ENCODE measurements at regions not wholly inside any gene's neighbourhood (a gene's known extent, or its start where the extent isn't known, plus 50 kb on each side); places are given as distances from the start of the nearest gene placed in this dataset.

DNA sequence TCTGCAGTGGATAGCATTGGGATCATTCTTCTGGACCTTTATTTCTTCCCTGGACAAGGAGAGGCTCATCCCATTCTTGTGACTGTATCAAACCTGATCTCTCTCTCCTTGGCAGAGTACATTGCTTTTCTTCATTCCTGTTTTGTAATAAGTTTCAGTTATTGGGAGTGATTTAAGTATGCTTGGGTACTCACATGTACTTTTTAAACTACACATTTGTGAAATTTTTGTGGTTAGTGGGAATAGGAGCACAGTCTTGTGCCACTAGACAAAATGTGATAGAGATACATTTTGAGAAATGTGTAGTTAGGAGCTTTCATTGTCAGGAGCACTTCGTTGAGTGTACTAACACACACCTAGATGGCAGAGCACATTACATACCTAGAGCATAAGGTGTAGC lies 262.6 kb downstream of the C3orf38 start:
- DNase-seq, result no peak

DNA sequence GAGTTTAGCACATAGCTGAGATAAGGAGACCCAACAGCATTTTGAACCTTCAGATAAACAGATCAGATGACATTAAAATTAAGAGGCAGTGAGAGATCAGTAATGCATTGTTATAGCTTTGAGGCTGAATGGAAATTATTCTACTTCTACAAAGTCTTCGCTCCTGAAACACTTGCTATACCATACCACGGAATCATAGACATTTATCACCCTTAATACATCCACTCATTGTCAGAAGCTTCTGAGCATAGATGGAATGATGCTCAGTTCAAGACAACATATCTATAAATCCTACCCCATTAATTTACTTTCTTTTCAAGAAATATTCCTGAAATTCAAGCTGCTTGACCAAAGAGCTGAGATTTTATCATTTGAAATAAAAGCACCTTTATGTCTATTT lies 266.7 kb downstream of the C3orf38 start:
- no peak for DNase-seq

DNA sequence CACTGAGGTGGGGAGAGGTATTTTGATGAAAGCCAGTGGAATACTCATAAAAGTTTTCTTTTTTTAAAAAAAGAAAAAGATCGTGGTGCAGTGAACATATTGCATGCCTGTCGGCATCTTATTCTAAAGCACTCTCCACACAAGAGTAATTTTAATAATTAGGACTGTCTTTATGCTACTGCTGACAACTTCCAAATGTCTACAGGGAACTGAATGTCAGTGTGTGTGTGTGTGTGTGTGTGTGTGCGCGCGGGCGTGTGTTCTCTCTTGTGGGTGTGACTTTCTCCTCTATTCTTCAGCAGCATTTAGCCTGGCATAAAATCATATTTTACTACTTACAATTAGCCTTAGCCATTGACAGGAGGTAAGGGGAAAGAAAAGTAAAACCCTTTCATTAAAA lies 268.5 kb downstream of the C3orf38 start:
- no peak for DNase-seq

DNA sequence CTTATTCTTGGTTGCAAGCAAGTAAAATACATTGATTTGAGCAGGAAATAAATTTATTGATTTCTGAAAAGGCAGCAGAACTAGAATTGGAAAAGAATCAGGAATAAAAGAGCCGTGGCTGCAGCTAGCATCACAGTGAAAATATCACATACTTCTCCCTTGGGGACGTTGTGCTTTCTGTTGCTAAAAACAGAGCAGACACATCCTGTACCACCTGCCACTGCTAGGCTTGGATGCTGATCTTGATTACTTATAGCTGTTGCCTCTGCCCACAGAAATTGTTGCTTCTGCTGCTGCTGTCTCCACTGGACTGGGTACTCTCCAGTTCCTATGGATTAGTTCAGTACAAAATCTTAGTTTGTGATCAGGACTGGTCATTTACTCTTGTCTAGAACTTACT lies 283.8 kb downstream of the C3orf38 start:
- DNase-seq, result peak in 2 of 3 experiments; percentile 32 to 84

DNA sequence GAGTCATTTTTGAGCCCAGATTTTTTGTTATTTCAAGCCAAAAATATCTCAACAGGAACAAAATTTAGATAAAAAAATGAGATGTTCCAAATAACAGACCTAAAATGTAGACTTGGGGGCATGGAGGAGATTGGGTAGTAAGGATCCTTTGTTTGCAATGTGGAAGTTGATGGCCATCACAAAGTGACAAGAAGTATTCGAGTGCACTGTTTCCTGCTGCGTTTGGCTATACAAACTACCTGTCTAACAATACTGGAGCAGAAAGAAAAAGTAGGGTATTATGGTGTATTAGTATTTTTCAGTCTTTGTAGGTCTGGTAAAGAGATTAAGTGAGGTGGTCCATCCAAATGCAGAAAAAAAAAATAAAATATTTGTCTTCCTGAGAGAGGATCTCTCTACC lies 284.2 kb downstream of the C3orf38 start:
- no peak for DNase-seq

DNA sequence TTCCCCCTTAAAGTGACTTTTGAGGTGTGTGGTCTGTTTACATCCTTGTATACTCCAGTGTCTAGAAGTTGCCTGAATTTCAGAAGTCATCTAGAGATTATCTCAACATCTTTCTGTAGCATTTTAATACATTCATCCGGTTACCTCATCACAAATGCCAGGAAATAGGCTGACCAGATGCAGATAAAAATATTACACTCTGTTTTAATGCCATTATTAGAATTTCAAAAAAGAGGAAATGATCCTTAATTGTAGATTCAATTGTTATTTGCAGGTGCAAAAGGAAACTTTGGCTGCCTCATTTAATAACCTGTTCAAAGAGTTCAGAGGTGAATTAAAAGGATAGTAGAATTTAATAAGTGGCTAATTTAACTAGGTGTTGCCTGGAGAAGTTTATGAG lies 290.9 kb downstream of the C3orf38 start:
- no peak for DNase-seq

DNA sequence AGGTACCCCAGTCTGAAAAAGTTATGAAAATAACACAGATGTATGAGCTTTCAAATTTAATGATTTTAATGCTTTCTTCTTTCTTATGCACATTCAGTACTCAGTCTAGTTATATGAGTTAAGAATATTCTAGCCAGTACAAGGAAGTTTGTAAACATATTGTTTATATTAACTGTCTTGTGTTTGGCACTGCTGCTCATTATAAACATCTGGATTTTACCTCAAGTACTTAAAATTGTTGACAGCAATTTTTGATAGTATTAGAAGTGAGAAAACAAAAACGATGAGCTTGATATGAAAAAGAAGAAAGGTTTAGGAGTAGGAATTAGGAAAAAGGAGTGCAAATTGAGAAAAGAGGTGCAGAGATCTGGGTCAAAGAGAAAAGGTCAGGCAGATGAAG lies 293.3 kb downstream of the C3orf38 start:
- DNase-seq, result no peak

DNA sequence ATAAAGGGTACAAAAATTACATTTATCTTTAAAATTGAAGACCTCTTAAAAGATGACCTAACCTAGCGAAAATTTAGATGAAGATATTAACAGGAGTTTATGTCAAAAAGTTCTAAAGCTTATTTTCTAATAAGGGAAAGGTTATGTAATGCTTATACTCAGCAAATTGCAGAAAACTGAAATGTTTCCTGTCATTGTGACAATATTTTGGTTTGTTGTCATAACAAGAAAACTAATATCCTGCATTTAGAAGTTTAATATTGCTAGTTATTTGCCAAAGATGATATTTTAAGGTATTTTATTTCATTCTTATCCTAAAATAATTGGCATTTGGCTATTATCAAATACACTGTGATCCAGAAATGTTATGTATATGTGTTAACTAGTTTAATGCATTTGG lies 294.5 kb downstream of the C3orf38 start:
- DNase-seq, result no peak

DNA sequence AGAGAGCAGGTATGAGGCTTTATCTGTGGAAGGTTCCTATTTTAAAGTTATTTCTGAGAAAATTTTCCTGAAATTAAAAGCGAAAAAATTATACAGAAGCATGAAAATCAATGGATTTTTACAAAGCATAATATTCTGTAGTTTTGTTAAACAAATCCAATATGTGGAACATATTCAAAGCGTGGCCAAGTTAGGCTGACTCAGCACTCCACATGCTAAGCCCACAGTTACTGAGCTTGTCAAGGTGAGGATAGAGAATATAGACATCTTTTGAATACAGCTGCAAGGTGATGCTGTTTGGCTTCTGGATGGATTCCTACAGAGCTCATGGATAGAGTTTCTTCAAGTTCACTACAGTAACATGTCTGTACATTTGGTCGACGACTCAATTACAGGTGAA lies 302.5 kb downstream of the C3orf38 start:
- DNase-seq, result no peak

DNA sequence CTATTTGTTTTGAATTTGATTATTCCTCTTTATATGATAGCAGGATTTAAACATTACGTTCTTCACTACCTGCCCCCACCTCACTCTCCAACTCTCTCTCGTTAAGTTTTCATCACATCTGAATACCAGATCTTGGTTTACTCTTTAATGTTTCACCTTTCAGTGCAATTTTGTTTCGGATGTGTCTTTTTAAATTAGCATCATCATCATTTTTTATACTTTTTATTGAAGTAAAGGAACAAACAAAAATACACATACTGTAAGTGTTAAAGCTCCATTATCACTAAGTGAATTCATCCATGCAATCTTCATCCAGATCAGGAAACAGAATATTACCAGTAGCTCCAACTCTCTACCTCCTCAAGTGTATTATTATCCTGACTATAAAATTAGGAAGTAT lies 310.6 kb downstream of the C3orf38 start:
- DNase-seq, result no peak

DNA sequence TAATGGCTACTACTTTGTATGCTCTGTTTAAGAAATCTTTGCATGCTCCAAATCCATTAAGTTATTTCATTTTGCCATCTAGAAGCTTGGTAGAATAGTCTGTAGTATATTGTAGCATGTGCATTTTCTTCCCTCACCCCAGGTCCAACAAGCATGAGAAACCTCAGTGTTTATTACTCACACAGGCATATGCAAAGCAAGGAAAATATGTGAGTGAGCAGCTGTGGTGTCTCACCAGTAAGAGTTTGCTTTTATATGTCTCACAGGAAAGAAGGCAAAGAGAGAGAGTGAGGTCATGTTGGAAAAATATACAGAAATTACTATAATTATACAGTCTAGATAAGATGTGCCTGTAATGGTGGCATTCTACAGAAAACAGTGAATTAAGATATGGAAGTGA lies 312.5 kb downstream of the C3orf38 start:
- DNase-seq, result no peak

DNA sequence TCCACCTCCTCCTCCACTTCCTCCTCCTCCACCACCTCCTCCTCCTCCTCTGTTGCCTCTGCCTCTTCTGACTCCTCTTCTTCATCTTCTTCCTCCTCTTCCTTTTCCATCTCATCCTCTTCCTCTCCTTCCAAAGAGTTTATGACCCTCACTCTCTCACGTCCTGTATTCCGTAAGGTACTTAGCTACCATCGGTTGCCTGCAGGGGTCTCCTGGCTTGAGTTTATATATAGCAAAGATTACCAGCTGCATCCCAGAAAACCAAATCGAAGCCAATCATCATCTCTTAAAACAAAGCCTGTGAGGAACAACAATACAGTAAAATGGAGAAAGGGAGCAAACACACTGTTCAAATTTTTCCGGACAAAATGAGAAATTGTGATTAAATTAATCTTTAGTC lies 317.4 kb downstream of the C3orf38 start:
- no peak for DNase-seq

DNA sequence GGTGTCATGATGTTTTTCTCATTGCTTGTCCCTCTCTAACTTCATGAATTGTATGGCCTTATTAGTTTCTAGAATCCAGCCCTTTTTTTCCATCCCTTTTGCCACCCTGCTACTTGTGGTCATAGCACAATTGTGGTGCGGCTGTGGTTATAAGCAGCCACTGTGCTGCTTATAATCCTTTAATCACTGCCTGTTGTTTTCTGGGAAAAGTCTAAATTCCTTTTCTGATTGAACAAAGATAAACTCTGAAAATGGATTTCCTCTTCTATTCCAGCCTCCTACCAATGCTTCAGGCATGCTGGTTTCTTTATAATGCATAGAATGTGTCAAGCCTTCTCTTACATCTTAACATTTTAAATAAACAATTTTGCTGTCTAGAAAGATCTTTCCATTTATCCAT lies 319.5 kb downstream of the C3orf38 start:
- DNase-seq, result no peak

DNA sequence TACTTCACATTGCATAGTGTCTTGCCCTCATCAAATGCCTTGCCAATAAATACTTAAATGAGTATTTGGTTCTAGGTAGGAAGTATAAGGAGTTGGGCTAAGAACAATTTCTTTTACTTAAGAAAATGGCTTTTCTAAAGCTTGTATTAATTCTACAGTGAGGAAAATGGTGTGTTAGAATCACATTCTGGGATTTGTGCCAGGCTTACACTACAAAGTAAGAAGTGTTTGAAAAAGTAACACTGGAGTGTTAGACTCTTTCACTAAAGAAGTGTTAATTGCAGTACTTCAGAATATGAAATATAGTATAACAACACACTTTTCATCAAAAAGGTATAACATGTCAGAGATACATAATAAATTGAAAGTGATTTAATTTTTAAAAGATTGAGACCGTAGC lies 328.7 kb downstream of the C3orf38 start:
- DNase-seq, result peak in 1 of 3 experiments; percentile 15

DNA sequence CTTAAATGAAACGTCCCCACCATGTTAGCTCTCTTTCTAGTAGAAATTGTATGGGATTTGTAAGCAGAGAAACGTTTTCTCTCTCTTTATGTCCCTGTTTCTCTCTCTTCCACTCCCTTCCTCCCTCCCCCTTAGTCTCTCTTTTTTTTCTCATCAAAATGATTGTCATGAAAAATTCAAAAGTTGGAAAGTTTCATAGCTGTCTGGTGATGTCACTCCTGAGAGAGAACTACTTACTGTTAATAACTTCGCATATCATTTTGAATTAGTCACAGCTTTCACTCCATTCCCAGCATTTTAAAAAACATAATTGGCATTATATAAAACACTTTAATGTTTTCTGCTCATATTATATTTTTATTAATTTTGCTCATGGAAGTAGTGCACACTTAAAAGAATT lies 331.1 kb downstream of the C3orf38 start:
- DNase-seq, result no peak

DNA sequence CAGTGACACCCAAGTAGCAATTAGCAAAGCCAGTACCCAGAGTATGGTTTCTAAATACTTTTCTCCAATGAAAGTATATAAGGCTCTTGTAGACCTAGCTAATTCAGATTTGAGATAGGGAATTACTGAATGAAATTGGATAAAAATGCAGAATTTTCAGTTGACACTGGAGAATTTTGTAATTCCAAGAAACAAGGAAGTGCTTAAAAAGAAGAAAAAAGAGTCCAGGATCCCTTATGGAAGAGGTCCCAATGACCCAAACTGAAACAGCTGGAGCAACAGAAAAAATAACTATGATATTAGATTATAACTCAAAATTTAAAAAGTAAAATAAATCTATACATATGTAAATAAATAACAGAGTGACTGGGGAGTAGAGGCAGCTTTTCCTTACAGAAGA lies 335.2 kb downstream of the C3orf38 start:
- DNase-seq, result no peak

DNA sequence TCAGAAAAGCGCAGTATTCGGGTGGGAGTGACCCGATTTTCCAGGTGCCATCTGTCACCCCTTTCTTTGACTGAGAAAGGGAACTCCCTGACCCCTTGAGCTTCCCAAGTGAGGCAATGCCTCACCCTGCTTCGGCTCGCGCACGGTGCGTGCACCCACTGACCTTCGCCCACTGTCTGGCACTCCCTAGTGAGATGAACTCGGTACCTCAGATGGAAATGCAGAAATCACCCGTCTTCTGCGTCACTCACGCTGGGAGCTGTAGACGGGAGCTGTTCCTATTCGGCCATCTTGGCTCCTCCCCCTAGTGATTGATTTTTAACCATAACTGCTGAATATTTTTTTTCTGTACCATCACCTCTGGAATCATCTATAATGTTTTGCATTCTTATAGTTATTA lies 359.1 kb downstream of the C3orf38 start:
- peak in 2 of 3 experiments; percentile 21 to 61 for DNase-seq

DNA sequence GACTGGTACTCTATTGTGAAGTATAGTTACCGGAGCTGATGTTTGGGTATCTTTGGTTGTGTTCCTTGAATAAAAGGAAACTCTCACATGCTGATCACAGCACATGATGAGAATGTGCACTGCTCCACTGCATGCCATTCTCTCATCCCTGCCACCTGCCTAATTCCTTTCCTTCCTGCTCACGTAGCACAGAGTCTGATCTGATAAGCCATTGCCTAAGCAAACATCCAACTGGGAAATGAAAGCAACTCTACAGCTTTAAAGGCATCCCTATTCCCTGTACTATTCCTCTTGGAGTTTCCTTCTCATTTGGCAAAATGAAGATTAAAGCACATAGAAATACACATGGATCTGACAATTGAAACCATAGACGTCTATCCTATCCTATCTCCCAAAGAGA lies 359.8 kb downstream of the C3orf38 start:
- DNase-seq, result peak in 2 of 3 experiments; percentile 18 to 50

DNA sequence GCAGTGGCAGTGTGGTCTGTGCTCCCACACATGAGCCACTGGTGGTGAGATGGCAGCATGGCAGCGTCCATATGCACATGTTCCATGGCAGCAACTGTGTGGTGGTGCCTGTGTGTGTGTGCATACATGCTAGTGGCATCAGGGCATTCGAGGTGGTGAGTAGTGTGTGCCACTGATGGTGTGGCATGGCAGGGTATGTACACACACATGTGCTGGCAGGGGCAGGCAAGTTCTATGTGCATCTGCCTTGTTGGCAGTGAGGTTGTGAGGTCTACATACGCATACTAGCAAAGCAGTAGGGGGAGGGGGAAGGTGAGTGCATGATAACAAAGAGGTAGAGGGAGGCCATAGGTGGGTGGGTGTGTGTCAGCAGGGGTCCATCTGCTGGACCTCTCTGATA lies 378.7 kb downstream of the C3orf38 start:
- DNase-seq, result no peak

DNA sequence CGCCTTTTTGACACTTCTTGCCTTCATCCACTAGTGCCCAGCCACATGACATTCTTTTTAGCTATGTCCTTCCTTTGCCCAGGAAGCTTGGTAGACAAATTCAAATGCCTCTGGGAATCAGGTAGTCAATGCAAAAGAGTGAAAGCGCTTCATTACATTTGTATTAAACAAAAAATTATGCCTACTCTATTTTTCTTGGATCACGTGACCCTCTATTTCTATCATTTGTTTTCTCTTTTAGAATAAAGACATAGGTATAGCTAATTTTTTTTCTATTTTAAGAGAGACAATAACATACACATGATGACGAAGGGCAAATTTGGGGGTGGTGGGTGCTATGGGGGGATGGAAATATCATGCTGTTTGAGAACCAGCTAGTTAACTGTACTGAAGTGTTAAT lies 384.8 kb downstream of the C3orf38 start:
- DNase-seq, result no peak

DNA sequence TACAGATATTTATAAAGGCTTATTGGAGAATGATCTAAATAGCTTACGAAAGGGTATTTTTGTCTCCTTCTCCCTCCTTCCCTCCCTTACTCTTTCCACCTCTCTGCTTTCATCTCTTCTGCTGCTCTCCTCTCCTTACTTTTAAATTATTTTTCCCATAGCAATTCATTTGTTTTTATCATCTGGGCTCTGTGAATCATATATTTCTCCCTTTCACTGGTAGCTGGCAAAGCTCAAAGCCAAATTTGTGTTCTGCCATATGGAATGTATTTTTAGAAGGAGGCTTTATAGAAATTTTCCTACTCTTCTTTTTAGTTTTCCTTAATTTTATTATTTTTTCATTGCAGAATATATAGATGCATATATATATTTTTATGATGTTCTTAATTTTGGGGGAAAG lies 385.8 kb downstream of the C3orf38 start:
- DNase-seq, result no peak

DNA sequence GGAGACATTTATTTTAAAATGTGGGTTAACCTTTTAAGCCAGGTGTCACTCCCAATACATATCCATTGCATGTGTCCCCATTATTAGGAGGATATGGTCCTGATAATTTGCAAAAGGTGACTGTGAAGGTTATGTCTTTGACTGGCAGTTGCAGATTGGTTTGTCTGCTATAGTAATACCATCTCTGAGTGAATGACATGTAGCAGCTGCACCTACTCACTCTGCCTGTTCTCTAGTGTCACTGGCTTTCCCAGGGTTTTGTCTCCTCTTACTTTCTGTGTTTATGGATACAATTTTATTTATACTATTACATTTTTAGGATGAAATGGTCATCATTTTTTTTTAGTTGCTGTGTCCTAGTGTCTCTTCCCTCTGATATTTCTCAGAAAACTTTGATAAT lies 393.2 kb downstream of the C3orf38 start:
- peak in 1 of 3 experiments; percentile 16 for DNase-seq

DNA sequence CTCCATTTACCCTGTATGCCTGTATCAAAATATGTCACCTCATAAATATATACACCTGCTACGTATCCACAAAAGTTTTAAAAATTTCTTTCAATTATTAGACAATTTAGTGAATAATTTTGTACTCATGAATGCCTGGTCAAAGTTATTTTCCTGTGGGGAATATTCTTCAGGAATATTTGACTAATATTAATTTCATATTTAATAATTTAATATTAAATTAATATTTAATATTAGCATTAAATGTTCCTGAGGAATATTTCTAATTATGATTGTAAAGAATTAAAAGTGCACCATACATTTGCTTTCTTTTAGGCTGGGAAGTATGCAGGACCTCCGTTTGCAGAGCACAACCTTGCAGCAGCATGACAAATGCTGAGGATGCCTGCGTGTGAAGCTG lies 422.7 kb downstream of the C3orf38 start:
- no peak for DNase-seq

DNA sequence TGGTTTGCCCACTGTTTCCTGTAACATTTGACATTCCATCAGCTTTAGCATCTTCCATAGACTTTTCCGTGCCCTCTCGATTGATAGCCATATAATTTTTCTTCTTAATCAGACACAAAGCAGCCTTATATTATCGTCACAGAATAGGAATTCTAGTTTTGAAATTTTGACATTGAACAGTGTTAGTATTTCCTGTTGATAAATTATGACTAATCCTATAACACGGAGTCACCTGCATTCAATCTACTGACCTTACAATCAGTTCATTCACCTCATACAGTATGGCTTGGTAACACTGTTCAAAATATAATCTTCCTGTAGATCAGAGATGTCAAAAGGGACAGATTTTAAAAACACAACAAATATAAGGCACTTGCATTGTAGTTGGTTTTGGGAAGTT lies 423.7 kb downstream of the C3orf38 start:
- DNase-seq, result no peak

DNA sequence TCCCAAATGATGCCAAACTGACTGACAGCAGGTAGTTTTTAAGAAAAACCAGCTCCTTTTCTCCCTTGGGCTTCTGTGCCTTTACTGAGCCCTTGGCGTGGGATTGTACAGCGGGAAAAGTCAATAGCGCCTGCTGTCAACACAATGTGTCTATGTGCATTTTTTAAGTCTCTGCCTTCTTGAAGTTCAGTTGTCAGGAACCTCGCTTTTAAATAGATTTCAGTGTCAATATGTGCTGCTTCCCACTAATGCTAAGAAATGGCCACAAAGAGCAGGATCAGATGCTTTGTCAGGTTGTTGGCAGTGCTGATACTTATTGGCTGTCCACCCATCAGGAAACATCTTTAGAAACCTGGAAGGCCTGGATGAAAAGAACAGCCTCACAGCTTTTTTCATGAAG lies 424.4 kb downstream of the C3orf38 start:
- no peak for DNase-seq

DNA sequence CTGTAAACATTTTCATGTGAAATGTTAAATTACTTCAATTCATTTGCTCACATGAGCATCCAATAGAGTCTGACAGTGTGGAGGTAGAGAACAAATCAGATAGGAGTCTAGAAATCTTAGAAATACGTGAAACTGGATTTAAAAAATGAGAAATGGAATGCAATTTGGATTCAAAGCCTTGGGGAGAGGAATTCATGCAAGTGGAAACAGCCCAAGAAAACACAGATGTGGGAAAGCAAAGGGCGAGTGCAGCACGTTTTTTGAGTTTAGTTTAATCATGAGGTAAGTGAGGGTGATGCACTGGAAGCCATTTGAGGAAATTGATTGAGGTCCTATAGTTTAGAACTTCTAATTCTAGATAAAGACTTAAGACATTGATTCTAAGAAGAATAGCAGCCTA lies 434.7 kb downstream of the C3orf38 start:
- DNase-seq, result no peak
